Fibroblast of skin of right quadriceps (primary cell): ENCODE measurements at regions not wholly inside any gene's neighbourhood (a gene's known extent, or its start where the extent isn't known, plus 50 kb on each side); places are given as distances from the start of the nearest gene placed in this dataset.
"Not testable (repeated sequence)": the region's sequence is repeated elsewhere in the genome, so short reads cannot be mapped to it uniquely, and the experiment has no call there.

Source experiments
- DNase-seq: peaks from one replicate; pipeline ENCODE4 v3.0.0-alpha.2; 2013

GRCh38 chr1:273772-274171, 177.7 kb downstream of the OR4F29 start:
- DNase-seq: not testable (repeated sequence)

- peak; percentile 33 for DNase-seq
Observed at GRCh38 chr1:267815-268214, 183.7 kb downstream of the OR4F29 start.
